ENCODE measurements at regions not wholly inside any gene's neighbourhood (a gene's known extent, or its start where the extent isn't known, plus 50 kb on each side); places are given as distances from the start of the nearest gene placed in this dataset.

- Histone ChIP-seq H3K4me2 (no peak overlapping the region), H3K4me3 (no peak overlapping the region), H3K4me1 (no peaks in the 10 kb centered on the region), H3K27ac (no peak overlapping the region), H3K9me3 (no peaks in the 10 kb centered on the region)
- POLR2A ChIA-PET: no interaction called here
- no peak for ATAC-seq
- CTCF ChIA-PET: no interaction called here
- DNase-seq (ENCODE audit: low read depth in 1 of 2, low spot score in 1 of 2): no peak
- no peak for TF ChIP-seq FOXS1 (CRISPR knock-in tag; IDR thresholded peaks at IDR 0.05)
- TF ChIP-seq TFCP2L1 (CRISPR knock-in tag; IDR thresholded peaks at IDR 0.05): no peak
- no peak for TF ChIP-seq GATA3 (IDR thresholded peaks at IDR 0.05; ENCODE audit: borderline replicate concordance)
- TF ChIP-seq SMC3 (IDR thresholded peaks at IDR 0.05): no peak
- TF ChIP-seq POLR2AphosphoS2 (conservative IDR thresholded peaks at IDR 0.05; ENCODE audit: low read length): no peak
- no peak for TF ChIP-seq RCOR1 (IDR thresholded peaks at IDR 0.05; ENCODE audit: low read depth, low read length)
- TF ChIP-seq SREBF2 (IDR thresholded peaks at IDR 0.05): no peak
- no peak for TF ChIP-seq RFX5 (IDR thresholded peaks at IDR 0.05)
- TF ChIP-seq E2F6 (IDR thresholded peaks at IDR 0.05; ENCODE audit: borderline replicate concordance, low read depth): no peak
- TF ChIP-seq EHMT2 (IDR thresholded peaks at IDR 0.05; ENCODE audit: low read depth): no peak
- TF ChIP-seq CHD2 (IDR thresholded peaks at IDR 0.05; ENCODE audit: low read length, partially characterized antibody): no peak
- no peak for TF ChIP-seq JUNB (IDR thresholded peaks at IDR 0.05)
- TF ChIP-seq JUN (IDR thresholded peaks at IDR 0.05): no peak
- no peak for TF ChIP-seq ZFP36 (IDR thresholded peaks at IDR 0.05; ENCODE audit: borderline replicate concordance, partially characterized antibody)
- TF ChIP-seq MAFK (IDR thresholded peaks at IDR 0.05; ENCODE audit: partially characterized antibody): no peak
- no peak for TF ChIP-seq MYC (IDR thresholded peaks at IDR 0.05; ENCODE audit: borderline replicate concordance, low read length)
- TF ChIP-seq CBX2 (IDR thresholded peaks at IDR 0.05; ENCODE audit: borderline replicate concordance, low read depth): no peak
- no peak for TF ChIP-seq POLR2A (IDR thresholded peaks at IDR 0.05; ENCODE audit: low read length)
- FAIRE-seq: no peak
Measured at GRCh38 chr15:81685237-81685636, 311.2 kb upstream of the TMC3 start.

- no peak for DNase-seq (ENCODE audit: low read depth in 1 of 2, low spot score in 1 of 2)
- TF ChIP-seq ZSCAN20 (CRISPR knock-in tag; IDR thresholded peaks at IDR 0.05) (no peak), EHMT2 (IDR thresholded peaks at IDR 0.05; ENCODE audit: low read depth) (no peak), MYC (IDR thresholded peaks at IDR 0.05; ENCODE audit: borderline replicate concordance, low read length) (no peak), FOSL2 (IDR thresholded peaks at IDR 0.05) (no peak), FOSL2 (CRISPR knock-in tag; IDR thresholded peaks at IDR 0.05) (no peak), HOXB5 (CRISPR knock-in tag; IDR thresholded peaks at IDR 0.05) (no peak), REST (IDR thresholded peaks at IDR 0.05) (no peak), ATOH8 (CRISPR knock-in tag; IDR thresholded peaks at IDR 0.05; ENCODE audit: low read depth) (no peak), MAX (IDR thresholded peaks at IDR 0.05) (no peak), RFX5 (IDR thresholded peaks at IDR 0.05) (no peak)
- Histone ChIP-seq H3K4me2 (no peak overlapping the region), H3K4me1 (no peaks in the 10 kb centered on the region), H3K27ac (no peak overlapping the region), H3K9me3 (0 out of 3 replicates have a peak, but pooled peaks cover 2% of the 10 kb centered on the region), H3K4me3 (no peak overlapping the region)
- ChIA-PET POLR2A (no interaction called here), CTCF (no interaction called here)
- no peak for FAIRE-seq
- no peak for ATAC-seq
Measured at GRCh38 chr15:81680829-81681228, 306.8 kb upstream of the TMC3 start.

All from A549 (cell line).